Activated CD4-positive, alpha-beta T cell treated with anti-CD3 and anti-CD28 coated beads, Interleukin-2, amount 50 U/mL, for 16 hours (primary cell): ENCODE measurements at regions not wholly inside any gene's neighbourhood (a gene's known extent, or its start where the extent isn't known, plus 50 kb on each side); places are given as distances from the start of the nearest gene placed in this dataset.

Experiments
- DNase-seq: peaks from one replicate; pipeline ENCODE4 v3.0.0-alpha.2; 2020

- DNase-seq, result no peak
Measured at GRCh38 chr18:10401930-10402329, 52.5 kb upstream of the APCDD1 start.

- no peak for DNase-seq
Measured at GRCh38 chr18:10402871-10403559, 51.4 kb upstream of the APCDD1 start.

GRCh38 chr18:10403708-10404107 lies 50.7 kb upstream of the APCDD1 start:
- DNase-seq, result no peak

GRCh38 chr18:10404168-10404567 lies 50.3 kb upstream of the APCDD1 start:
- no peak for DNase-seq
